ENCODE measurements at regions not wholly inside any gene's neighbourhood (a gene's known extent, or its start where the extent isn't known, plus 50 kb on each side); places are given as distances from the start of the nearest gene placed in this dataset.

GRCh38 chr6:91137286-91137685 lies 550.4 kb upstream of the MAP3K7 start:
- Histone ChIP-seq H3K4me1 (ENCODE audit: insufficient read depth, low read length) (no peaks in the 10 kb centered on the region), H2BK20ac (ENCODE audit: low read depth, low read length, poor library complexity, severe bottlenecking) (no peak overlapping the region), H3K4me2 (ENCODE audit: insufficient read depth, insufficient read length, low read length) (no peak overlapping the region), H2AFZ (ENCODE audit: low read length) (no peak overlapping the region), H2BK15ac (ENCODE audit: low read depth, low read length) (no peak overlapping the region), H3T11ph (ENCODE audit: low read length) (no peak overlapping the region), H2AK5ac (ENCODE audit: insufficient read length, low read length) (no peak overlapping the region), H3K56ac (ENCODE audit: insufficient read length, low read depth, low read length) (no peak overlapping the region), H3K23ac (ENCODE audit: insufficient read length, low read depth, low read length) (no peak overlapping the region), H4K8ac (replicated peaks; ENCODE audit: insufficient read length, low read depth, low read length) (no peak overlapping the region), H3K27me3 (ENCODE audit: insufficient read depth, low read length) (no peaks in the 10 kb centered on the region), H3K4ac (ENCODE audit: low read depth, low read length) (no peak overlapping the region), H4K5ac (ENCODE audit: insufficient read length, low read depth, low read length) (no peak overlapping the region), H2BK120ac (ENCODE audit: low read depth, low read length, poor library complexity, severe bottlenecking) (no peak overlapping the region), H4K20me1 (ENCODE audit: control insufficient read depth, insufficient read depth, insufficient read length) (no peaks in the 10 kb centered on the region), H3K9me3 (ENCODE audit: control insufficient read depth, low read depth, low read length) (no peaks in the 10 kb centered on the region), H3K79me1 (ENCODE audit: insufficient read depth, low read depth, low read length, poor library complexity, severe bottlenecking) (no peaks in the 10 kb centered on the region), H2BK5ac (ENCODE audit: insufficient read length, low read length) (no peak overlapping the region), H4K91ac (ENCODE audit: insufficient read length, low read depth, low read length) (no peak overlapping the region), H3K27ac (ENCODE audit: insufficient read length, low read depth, low read length) (no peak overlapping the region), H2BK12ac (ENCODE audit: insufficient read length, low read depth, low read length) (no peak overlapping the region), H3K18ac (ENCODE audit: insufficient read length, low read depth, low read length) (no peak overlapping the region), H3K23me2 (ENCODE audit: insufficient read length, low read depth, low read length, poor library complexity, severe bottlenecking) (no peaks in the 10 kb centered on the region), H3K14ac (ENCODE audit: insufficient read depth, low read length) (no peak overlapping the region), H3K79me2 (ENCODE audit: insufficient read depth, low read length) (no peaks in the 10 kb centered on the region), H3K9ac (ENCODE audit: extremely low read depth, insufficient read length, low read length) (no peak overlapping the region)
- no peak overlapping the region; a peak in 1 of 7 replicates for H3K27ac Mint-ChIP-seq
- WGBS (ENCODE audit: extremely low coverage, insufficient read length, low lambda C conversion rate): no CpG with 5 or more reads among the region's 2 CpGs
- no peaks in the 10 kb centered on the region for H3K9me3 Mint-ChIP-seq
- H3K4me1 Mint-ChIP-seq: no peaks in the 10 kb centered on the region
- no peak overlapping the region for H3K4me3 Mint-ChIP-seq
- no peaks in the 10 kb centered on the region for H3K36me3 Mint-ChIP-seq (ENCODE audit: insufficient read depth in 1 of 3, low read depth in 3 of 3)
- TF ChIP-seq CTCF (conservative IDR thresholded peaks at IDR 0.05): no peak
- no peaks in the 10 kb centered on the region for H3K27me3 Mint-ChIP-seq (ENCODE audit: low read depth)
- no peak for DNase-seq

Data from H9 (cell line).